Activated T-cell treated with anti-CD3 and anti-CD28 coated beads for 4 hours (primary cell): ENCODE measurements at regions not wholly inside any gene's neighbourhood (a gene's known extent, or its start where the extent isn't known, plus 50 kb on each side); places are given as distances from the start of the nearest gene placed in this dataset.
A peak's percentile ranks its signal among the peaks of the same experiment; 100 is the strongest.

Experiments
- DNase-seq: peaks from one replicate; pipeline ENCODE4 v3.0.0-alpha.2; 2020

DNA sequence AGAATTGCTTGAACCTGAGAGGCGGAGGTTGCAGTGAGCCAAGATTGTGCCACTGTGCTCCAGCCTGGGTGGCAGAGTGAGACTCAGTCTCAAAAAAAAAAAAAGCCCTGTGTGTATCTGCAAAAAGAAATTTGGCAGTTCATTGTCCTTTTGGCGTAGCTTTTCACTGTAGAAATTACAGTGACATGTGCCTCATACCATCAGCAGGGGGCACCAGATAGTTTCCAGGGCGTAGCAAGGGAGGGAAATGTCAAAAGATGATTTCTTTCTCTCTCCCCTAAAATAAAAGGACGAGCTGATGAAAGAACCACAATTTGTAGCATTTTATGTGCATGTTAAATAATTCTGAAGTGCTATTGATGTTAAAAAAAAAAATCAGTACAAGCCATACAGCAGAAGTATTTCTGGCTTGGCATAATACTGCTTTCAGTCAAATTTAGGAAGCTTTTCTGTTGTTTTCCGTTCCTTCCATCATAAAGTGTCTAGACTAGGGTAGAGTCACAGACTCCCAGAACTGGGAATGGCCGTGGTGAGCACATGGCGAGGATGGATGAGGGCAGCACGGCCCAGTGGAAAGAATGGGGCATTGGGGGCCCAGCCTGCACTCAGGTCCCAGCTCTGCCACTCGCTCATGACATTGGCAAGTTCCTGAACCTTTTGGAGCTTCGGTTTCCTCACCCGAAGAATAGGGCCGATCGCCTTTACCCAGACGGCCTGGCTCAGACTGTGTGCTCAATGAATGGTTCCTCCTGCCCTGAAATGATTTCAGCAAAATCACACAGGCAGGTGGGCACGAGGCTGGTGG, 59.8 kb upstream of the RPH3AL start:
- DNase-seq = peak; percentile 59

DNA sequence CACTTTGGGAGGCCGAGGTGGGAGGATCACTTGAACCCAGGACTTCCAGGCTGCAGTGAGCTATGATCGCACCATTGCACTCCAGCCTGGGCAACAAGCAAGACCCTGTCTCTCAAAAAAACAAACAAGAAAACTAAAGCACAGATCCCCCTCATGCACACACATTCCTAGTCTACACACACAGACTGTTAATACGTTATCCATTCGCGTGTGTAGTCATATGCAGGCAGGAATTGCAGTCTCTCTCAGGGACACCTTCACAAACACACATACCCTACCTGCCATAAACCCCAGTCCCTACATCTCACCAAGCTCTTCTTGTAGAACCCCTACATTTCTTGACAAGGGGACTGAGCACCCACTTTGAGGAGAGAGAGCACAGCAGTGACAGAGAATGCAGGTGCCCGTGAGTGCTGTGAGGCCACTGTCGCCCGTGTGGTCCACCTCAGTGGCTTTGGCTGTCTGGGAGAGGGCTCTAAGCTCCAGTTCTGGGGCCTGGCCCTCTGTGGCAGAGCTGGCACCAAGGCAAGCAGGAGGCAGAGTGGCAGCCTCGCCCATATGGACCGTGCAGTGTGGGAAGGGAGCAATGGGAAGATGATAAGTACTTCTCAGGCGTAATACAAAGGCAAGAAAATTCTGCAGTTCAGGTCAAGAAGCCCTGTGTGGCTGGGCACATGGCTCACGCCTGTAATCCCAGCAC, 59.0 kb upstream of the RPH3AL start:
- DNase-seq = no peak

DNA sequence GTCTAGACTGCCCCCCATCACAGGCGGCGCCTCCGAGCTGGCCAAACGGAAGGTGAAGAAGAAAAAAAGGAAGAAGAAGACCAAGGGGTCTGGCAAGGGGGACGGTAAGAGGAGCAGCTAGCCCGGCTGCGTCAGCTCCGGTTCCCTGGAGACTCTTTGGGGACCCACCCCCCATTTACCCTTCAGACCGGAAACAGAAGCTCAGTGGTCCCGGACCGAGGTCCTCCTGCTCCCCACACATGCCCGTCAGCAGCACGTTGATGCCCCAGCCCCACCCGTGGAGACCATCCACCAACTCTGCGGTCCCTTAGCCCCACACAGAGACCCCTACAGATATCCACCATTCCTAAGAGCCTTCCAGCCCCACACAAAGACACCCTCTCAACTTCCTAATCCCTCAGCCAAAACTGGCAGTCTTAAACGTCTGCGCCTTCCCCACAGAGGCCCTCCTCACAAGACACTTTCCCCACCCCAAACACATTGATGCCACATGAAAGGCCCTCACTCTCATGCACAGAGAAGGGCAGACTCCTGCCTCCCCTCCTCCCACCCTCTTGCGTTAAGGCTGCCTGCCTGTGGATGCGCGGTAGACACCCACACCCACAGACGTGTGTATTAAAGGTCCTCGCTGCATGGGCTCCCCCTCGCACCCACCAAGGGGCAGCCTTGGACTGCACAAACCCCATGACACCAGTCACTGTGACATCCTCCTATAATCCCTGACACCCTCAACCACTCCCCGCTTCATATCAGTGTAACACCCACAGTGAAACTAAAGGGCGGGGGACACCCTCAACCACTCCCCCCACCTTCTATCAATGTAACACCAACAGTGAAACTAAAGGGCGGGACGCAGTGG, 58.2 kb upstream of the RPH3AL start:
- DNase-seq = no peak

DNA sequence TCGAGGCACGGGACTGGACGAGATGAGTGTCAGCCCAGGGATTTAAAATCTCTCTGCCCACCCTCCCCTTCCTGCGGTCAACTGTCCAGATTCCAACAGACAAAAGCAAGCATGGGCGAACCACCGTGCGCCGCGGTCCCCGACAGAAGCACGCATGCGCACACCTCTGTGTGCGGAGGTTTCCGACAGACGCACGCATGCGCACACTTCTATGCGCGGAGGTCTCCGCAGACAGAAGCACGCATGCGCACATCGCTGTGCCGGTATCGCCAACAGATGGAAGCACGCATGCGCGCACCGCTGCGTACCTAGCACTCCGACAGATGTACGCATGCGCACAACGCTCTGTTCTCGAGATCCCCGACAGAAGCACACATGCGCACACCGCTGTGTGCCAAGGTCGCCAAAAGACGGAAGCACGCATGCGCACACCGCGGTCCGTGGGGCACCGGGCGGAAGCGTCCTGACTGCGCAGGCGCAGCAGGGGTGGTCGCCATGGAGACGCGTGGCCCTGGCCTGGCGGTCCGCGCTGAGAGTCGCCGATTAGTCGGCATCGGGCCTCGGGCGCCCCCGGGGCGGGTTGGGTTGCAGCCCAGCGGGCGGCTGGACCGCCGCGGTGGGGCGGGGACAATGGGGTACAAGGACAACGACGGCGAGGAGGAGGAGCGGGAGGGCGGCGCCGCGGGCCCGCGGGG, 57.4 kb upstream of the RPH3AL start:
- peak; percentile 98 for DNase-seq

DNA sequence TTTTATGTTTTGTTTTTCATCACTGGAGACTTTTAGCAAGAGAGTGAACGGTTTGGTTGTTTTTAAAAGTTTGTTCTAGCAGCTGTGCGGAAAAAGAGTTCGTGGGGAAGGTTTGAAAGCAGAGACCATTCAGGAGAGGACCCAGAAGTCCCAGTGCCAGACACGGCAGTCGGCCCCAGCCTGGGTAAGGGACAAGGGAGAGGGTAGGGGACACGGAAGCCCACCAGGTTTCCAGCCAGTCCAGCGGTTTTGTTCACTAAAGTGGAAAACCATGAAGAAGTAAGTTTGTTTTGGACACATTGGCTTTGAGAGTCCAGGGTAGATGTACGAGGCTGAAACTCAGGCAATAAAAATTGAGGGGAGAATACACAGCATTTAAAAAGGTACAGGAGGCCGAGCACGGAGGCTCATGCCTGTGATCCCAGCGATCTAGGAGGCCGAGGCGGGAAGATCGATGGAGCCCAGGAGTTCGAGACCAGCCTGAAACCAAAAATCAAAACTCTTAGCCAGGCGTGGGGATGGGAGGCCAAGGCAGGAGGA, 56.8 kb upstream of the RPH3AL start:
- DNase-seq = no peak

DNA sequence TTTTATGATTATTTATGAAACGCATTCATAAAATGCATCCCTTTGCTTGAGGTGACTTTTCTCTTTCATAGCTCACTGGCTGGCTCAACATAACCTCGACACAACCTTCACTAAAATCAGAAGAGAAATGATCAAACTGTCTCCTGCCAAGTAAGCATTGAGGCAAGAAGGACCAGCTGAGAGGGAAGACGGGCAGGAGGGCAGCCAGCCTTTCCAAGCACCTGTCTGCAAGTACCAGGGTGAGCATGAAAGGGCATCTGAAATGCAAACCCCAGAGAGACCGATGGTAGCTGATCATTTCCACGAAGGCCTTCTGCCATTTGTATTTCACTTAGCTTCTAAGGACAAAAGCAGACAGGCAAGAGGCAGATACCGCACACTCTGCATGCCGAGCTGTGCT, 52.1 kb upstream of the RPH3AL start:
- no peak for DNase-seq
